GM23248 (cell line): ENCODE measurements at regions not wholly inside any gene's neighbourhood (a gene's known extent, or its start where the extent isn't known, plus 50 kb on each side); places are given as distances from the start of the nearest gene placed in this dataset.
A peak's percentile ranks its signal among the peaks of the same experiment; 100 is the strongest.

Source experiments
- DNase-seq: peaks from one replicate; pipeline ENCODE4 v3.0.0-alpha.2; 2015
- H2AFZ ChIP-seq: fragments of 200-600 bp; sonication (generic); 2 replicates; pipeline ENCODE4 v1.6.1; 2016; ENCODE audit warnings: antibody characterized with exemption
- H3F3A ChIP-seq: fragments of 200-600 bp; sonication (generic); 2 replicates; pipeline ENCODE4 v1.6.1; 2016; ENCODE audit warnings: mild to moderate bottlenecking, antibody characterized with exemption, mixed run types; ENCODE audit not compliant: insufficient read depth
- H3K27ac ChIP-seq: fragments of 200-600 bp; sonication (generic); 2 replicates; pipeline ENCODE4 v1.5.1; 2016; ENCODE audit warnings: mild to moderate bottlenecking
- H3K27me3 ChIP-seq: fragments of 200-600 bp; sonication (generic); replicated peaks from 2 replicates; pipeline ENCODE4 v1.6.1; 2016; ENCODE audit warnings: mild to moderate bottlenecking; ENCODE audit not compliant: insufficient read depth
- H3K36me3 ChIP-seq: fragments of 200-600 bp; sonication (generic); 2 replicates; pipeline ENCODE4 v1.6.1; 2016; ENCODE audit warnings: low read depth, mild to moderate bottlenecking
- H3K4me1 ChIP-seq: fragments of 200-600 bp; sonication (generic); 2 replicates; pipeline ENCODE4 v1.6.1; 2016; ENCODE audit warnings: mild to moderate bottlenecking; ENCODE audit not compliant: insufficient read depth
- H3K4me2 ChIP-seq: fragments of 200-600 bp; sonication (generic); one replicate; pipeline ENCODE4 v1.6.1; 2016; ENCODE audit warnings: mild to moderate bottlenecking; ENCODE audit not compliant: unreplicated experiment
- H3K4me3 ChIP-seq: fragments of 200-600 bp; sonication (generic); 2 replicates; pipeline ENCODE4 v1.5.1; 2016; ENCODE audit warnings: mild to moderate bottlenecking
- H3K79me2 ChIP-seq: fragments of 200-600 bp; sonication (generic); 2 replicates; pipeline ENCODE4 v1.6.1; 2016; ENCODE audit warnings: mild to moderate bottlenecking; ENCODE audit not compliant: insufficient read depth
- H3K9ac ChIP-seq: fragments of 200-600 bp; sonication (generic); 2 replicates; pipeline ENCODE4 v1.6.1; 2016; ENCODE audit warnings: mild to moderate bottlenecking
- H3K9me2 ChIP-seq: fragments of 200-600 bp; sonication (generic); 2 replicates; pipeline ENCODE4 v1.6.1; 2016; ENCODE audit warnings: mixed run types, mild to moderate bottlenecking, moderate library complexity; ENCODE audit not compliant: insufficient read depth
- H3K9me3 ChIP-seq: fragments of 200-600 bp; sonication (generic); one replicate; pipeline ENCODE4 v1.6.1; 2017; ENCODE audit warnings: low read depth
- H4K20me1 ChIP-seq: fragments of 200-600 bp; sonication (generic); 2 replicates; pipeline ENCODE4 v1.6.0; 2016; ENCODE audit not compliant: insufficient read depth
- EZH2 ChIP-seq: fragments of 200-600 bp; sonication (generic); IDR thresholded peaks from 2 replicates; pipeline ENCODE4 v1.6.1; 2018; ENCODE audit warnings: antibody characterized with exemption, mild to moderate bottlenecking; ENCODE audit not compliant: insufficient read depth, poor library complexity, severe bottlenecking
- EZH2phosphoT487 ChIP-seq: fragments of 200-600 bp; sonication (generic); IDR thresholded peaks from 2 replicates; pipeline ENCODE4 v1.6.1; 2018; ENCODE audit warnings: antibody characterized with exemption, moderate library complexity, mild to moderate bottlenecking, low read depth; ENCODE audit not compliant: insufficient read depth
- WGBS, 2 experiments: methylation state at CpG; one replicate each; pipeline ENCODE4 v1.1.6; 2015 to 2017; ENCODE audit warnings: low lambda C conversion rate in 2 of 2, low coverage in 1 of 2; ENCODE audit errors: missing lambda C conversion rate in 2 of 2; 5-methylcytosine and 5-hydroxymethylcytosine counted together
- in situ Hi-C: fragments of 300-500 bp; cut with MboI; formaldehyde crosslinking; loops from 2 replicates; pipeline ENCODE4 v1.15.0; 2020

GRCh38 chr17:71964559-71964958, 156.3 kb upstream of the SOX9 start:
- no peaks in the 10 kb centered on the region for H3K27me3 ChIP-seq
- TF ChIP-seq EZH2phosphoT487 (no peak), EZH2 (no peak)
- no peak for DNase-seq
- H3K9me2 ChIP-seq = no peaks in the 10 kb centered on the region
- no peaks in the 10 kb centered on the region for H3K9me3 ChIP-seq
- H3F3A ChIP-seq = no peaks in the 10 kb centered on the region
- H2AFZ ChIP-seq = no peak overlapping the region
- no peaks in the 10 kb centered on the region for H4K20me1 ChIP-seq
- no peaks in the 10 kb centered on the region for H3K79me2 ChIP-seq
- in situ Hi-C loops = loop anchor here (25.0 kb wide), 1 partner anchor 573 kb away; no protein-coding TSS in a partner anchor
- H3K4me1 ChIP-seq = no peaks in the 10 kb centered on the region
- no peak overlapping the region for H3K4me3 ChIP-seq
- 91 to 93% methylated on average over 2 of the region's 2 CpGs for WGBS, 2 experiments
- H3K4me2 ChIP-seq = no peak overlapping the region
- H3K9ac ChIP-seq = no peak overlapping the region
- H3K27ac ChIP-seq = no peak overlapping the region
- no peaks in the 10 kb centered on the region for H3K36me3 ChIP-seq

- DNase-seq = no peak
- no peaks in the 10 kb centered on the region for H3K4me1 ChIP-seq
- no peaks in the 10 kb centered on the region for H3K27me3 ChIP-seq
- WGBS, 2 experiments = 60 to 65% methylated on average over 5 to 6 of the region's 6 CpGs
- H3K4me2 ChIP-seq = no peak overlapping the region
- no peak overlapping the region for H2AFZ ChIP-seq
- TF ChIP-seq EZH2phosphoT487 = no peak
- no peak for TF ChIP-seq EZH2
- in situ Hi-C loops = loop anchor here (25.0 kb wide), 1 partner anchor 571 kb away; no protein-coding TSS in a partner anchor
- no peaks in the 10 kb centered on the region for H3K36me3 ChIP-seq
- no peaks in the 10 kb centered on the region for H3K79me2 ChIP-seq
- H3K27ac ChIP-seq = no peak overlapping the region
- H3K4me3 ChIP-seq = no peak overlapping the region
- no peaks in the 10 kb centered on the region for H3F3A ChIP-seq
- H4K20me1 ChIP-seq = no peaks in the 10 kb centered on the region
- H3K9me2 ChIP-seq = no peaks in the 10 kb centered on the region
- H3K9ac ChIP-seq = no peak overlapping the region
- H3K9me3 ChIP-seq = no peaks in the 10 kb centered on the region
These were observed 154.8 kb upstream of the SOX9 start for GRCh38 chr17:71966055-71966454.

GRCh38 chr17:71966459-71967313, 154.1 kb upstream of the SOX9 start:
- H2AFZ ChIP-seq = no peak overlapping the region
- peak; percentile 51 for DNase-seq
- no peak overlapping the region for H3K4me3 ChIP-seq
- no peaks in the 10 kb centered on the region for H4K20me1 ChIP-seq
- no peaks in the 10 kb centered on the region for H3K79me2 ChIP-seq
- no peaks in the 10 kb centered on the region for H3K4me1 ChIP-seq
- no peak overlapping the region for H3K27ac ChIP-seq
- no peaks in the 10 kb centered on the region for H3K9me3 ChIP-seq
- TF ChIP-seq EZH2phosphoT487 = no peak
- TF ChIP-seq EZH2 = no peak
- H3K9ac ChIP-seq = no peak overlapping the region
- no peaks in the 10 kb centered on the region for H3K9me2 ChIP-seq
- no peaks in the 10 kb centered on the region for H3F3A ChIP-seq
- no peak overlapping the region for H3K4me2 ChIP-seq
- no peaks in the 10 kb centered on the region for H3K27me3 ChIP-seq
- WGBS, 2 experiments = 47 to 48% methylated on average over 13 of the region's 13 CpGs
- no peaks in the 10 kb centered on the region for H3K36me3 ChIP-seq
- in situ Hi-C loops = loop anchor here (25.0 kb wide), 1 partner anchor 571 kb away; no protein-coding TSS in a partner anchor

- DNase-seq = no peak
- Histone ChIP-seq H3K27me3 (no peaks in the 10 kb centered on the region), H3K27ac (no peak overlapping the region), H2AFZ (no peak overlapping the region), H4K20me1 (no peaks in the 10 kb centered on the region), H3K9me3 (no peaks in the 10 kb centered on the region), H3K4me1 (peaks cover 2% of the 10 kb centered on the region), H3K4me3 (no peak overlapping the region), H3K9me2 (no peaks in the 10 kb centered on the region), H3F3A (peaks cover 7% of the 10 kb centered on the region), H3K4me2 (no peak overlapping the region), H3K36me3 (no peaks in the 10 kb centered on the region), H3K9ac (no peak overlapping the region), H3K79me2 (no peaks in the 10 kb centered on the region)
- TF ChIP-seq EZH2 (no peak), EZH2phosphoT487 (no peak)
- in situ Hi-C loops = loop anchor here (25.0 kb wide), 1 partner anchor 568 kb away; no protein-coding TSS in a partner anchor
These were observed 151.3 kb upstream of the SOX9 start for GRCh38 chr17:71969500-71969899.
